HCT116 (cell line): ENCODE measurements at regions not wholly inside any gene's neighbourhood (a gene's known extent, or its start where the extent isn't known, plus 50 kb on each side); places are given as distances from the start of the nearest gene placed in this dataset.

Source experiments
- ATAC-seq: fragments of 200-7000 bp; cut with Tn5 transposase; 2 replicates; pipeline ENCODE4 v1.9.1; 2020; ENCODE audit warnings: mild to moderate bottlenecking, moderate library complexity
- BruUV-seq: library from RNA; stranded (reverse); fragments of 400-500 nt; replicated peaks from 2 replicates; lab custom pipeline; 2021; lab: Mats Ljungman, UMichigan
- CTCF ChIA-PET: fragments of 300-600 bp; sonication (Branson Sonifier 250); formaldehyde crosslinking; loops from one replicate; lab custom pipeline; 2021; ENCODE audit warnings: antibody characterized with exemption; lab: Charles Lee
- POLR2A ChIA-PET: fragments of 300-600, 350-600 bp; sonication (Branson Sonifier 250); formaldehyde crosslinking; loops from one replicate; lab custom pipeline; 2021; ENCODE audit warnings: antibody characterized with exemption; lab: Charles Lee
- RAD21 ChIA-PET, 2 experiments: fragments of 300-600 bp; sonication (Branson Sonifier 250); formaldehyde crosslinking; loops; one replicate each; lab custom pipeline; 2023; ENCODE audit warnings: low total read pairs in 2 of 2; ENCODE audit not compliant: uncharacterized antibody in 2 of 2, unreplicated experiment in 2 of 2, low non-redundant PET in 1 of 2; lab: Charles Lee
- DNase-seq: peaks from one replicate; pipeline ENCODE4 v3.0.0-alpha.2; 2010; ENCODE audit warnings: low read depth, low spot score
- H2AFZ ChIP-seq: fragments of 200-600 bp; shearing (Covaris generic), sonication (generic); 2 replicates; pipeline ENCODE4 v1.6.1; 2017; ENCODE audit warnings: low read depth, mixed run types, mixed read lengths, antibody characterized with exemption, low read length; ENCODE audit not compliant: poor library complexity, severe bottlenecking
- H3K27ac ChIP-seq: 2 replicates; pipeline ENCODE4 v1.5.1; 2012; ENCODE audit warnings: low read depth, low read length
- H3K27me3 ChIP-seq: fragments of 200-600 bp; sonication (generic); 2 replicates; pipeline ENCODE4 v1.6.1; 2016; ENCODE audit warnings: mixed run types, low read length, mixed read lengths; ENCODE audit not compliant: insufficient read depth
- H3K36me3 ChIP-seq, 2 experiments: fragments of 200-500 bp in 1 of 2; fragments of 200-600 bp in 1 of 2; sonication (Bioruptor generic) in 1 of 2; sonication (generic) in 1 of 2; 2 replicates each; pipeline versions ENCODE4 v1.5.1 to v1.6.1; 2014 to 2016; ENCODE audit warnings: low read length in 2 of 2, inconsistent platforms in 1 of 2, mixed read lengths in 1 of 2, mixed run types in 1 of 2; ENCODE audit not compliant: insufficient read depth in 2 of 2, control insufficient read depth in 1 of 2
- H3K4me1 ChIP-seq, 2 experiments: fragments of 200-600 bp in 1 of 2; sonication (generic) in 1 of 2; 2 replicates each; pipeline versions ENCODE4 v1.5.1 to v1.6.1; 2012 to 2017; ENCODE audit warnings: low read length in 2 of 2, inconsistent platforms in 1 of 2, mild to moderate bottlenecking in 1 of 2, mixed read lengths in 1 of 2, mixed run types in 1 of 2, moderate library complexity in 1 of 2; ENCODE audit not compliant: insufficient read depth in 2 of 2, control insufficient read depth in 1 of 2
- H3K4me2 ChIP-seq: fragments of 200-600 bp; sonication (generic); 2 replicates; pipeline ENCODE4 v1.6.1; 2017; ENCODE audit warnings: mixed run types, low read length, mixed read lengths
- H3K4me3 ChIP-seq, 2 experiments: fragments of 200-600 bp in 1 of 2; sonication (generic) in 1 of 2; replicated peaks in 1 of 2; 2 replicates each; pipeline ENCODE4 v1.5.1; 2011 to 2016; ENCODE audit warnings: low read length in 2 of 2, control low read depth in 1 of 2, low read depth in 1 of 2, mild to moderate bottlenecking in 1 of 2, mixed read lengths in 1 of 2, mixed run types in 1 of 2
- H3K79me2 ChIP-seq: fragments of 200-600 bp; sonication (generic); 2 replicates; pipeline ENCODE4 v1.6.1; 2017; ENCODE audit warnings: mild to moderate bottlenecking, mixed run types, low read length, moderate library complexity, mixed read lengths; ENCODE audit not compliant: insufficient read depth
- H3K9ac ChIP-seq: fragments of 200-600 bp; sonication (generic); 2 replicates; pipeline ENCODE4 v1.6.1; 2016; ENCODE audit warnings: low read length, mixed read lengths
- H3K9me2 ChIP-seq: fragments of 200-600 bp; sonication (generic), shearing (Covaris generic); 2 replicates; pipeline ENCODE4 v1.6.1; 2017; ENCODE audit warnings: mixed run types, mild to moderate bottlenecking, moderate library complexity; ENCODE audit not compliant: insufficient read depth
- H3K9me3 ChIP-seq, 2 experiments: fragments of 200-500 bp in 1 of 2; fragments of 200-600 bp in 1 of 2; sonication (Bioruptor generic) in 1 of 2; sonication (generic) in 1 of 2; 2 replicates each; pipeline ENCODE4 v1.6.1; 2014 to 2017; ENCODE audit warnings: low read length in 2 of 2, mixed read lengths in 2 of 2, inconsistent platforms in 1 of 2, low read depth in 1 of 2, mild to moderate bottlenecking in 1 of 2, mixed run types in 1 of 2, moderate library complexity in 1 of 2; ENCODE audit not compliant: control insufficient read depth in 1 of 2, insufficient read depth in 1 of 2
- H4K20me1 ChIP-seq: fragments of 200-600 bp; sonication (generic), shearing (Covaris generic); 2 replicates; pipeline ENCODE4 v1.6.1; 2017; ENCODE audit warnings: mixed run types, mild to moderate bottlenecking, moderate library complexity; ENCODE audit not compliant: insufficient read depth
- CBX3 ChIP-seq: IDR thresholded peaks from 2 replicates; pipeline ENCODE4 v1.6.1; 2012; ENCODE audit warnings: low read depth
- CEBPB ChIP-seq: IDR thresholded peaks from 2 replicates; pipeline ENCODE4 v1.6.1; 2012; ENCODE audit warnings: low read depth
- CTCF ChIP-seq, 3 experiments: fragments of 200-600 bp in 1 of 3; sonication (generic) in 1 of 3; IDR thresholded peaks in 2 of 3; conservative IDR thresholded peaks in 1 of 3; 2 replicates each; pipeline ENCODE4 v1.5.1; 2012 to 2017; ENCODE audit warnings: low read depth in 2 of 3, low read length in 2 of 3, antibody characterized with exemption in 1 of 3, borderline replicate concordance in 1 of 3, control low read depth in 1 of 3, mild to moderate bottlenecking in 1 of 3, mixed read lengths in 1 of 3, mixed run types in 1 of 3, moderate library complexity in 1 of 3; ENCODE audit not compliant: insufficient read depth in 1 of 3
- MAX ChIP-seq: IDR thresholded peaks from 2 replicates; pipeline ENCODE4 v1.6.1; 2012
- REST ChIP-seq: IDR thresholded peaks from 2 replicates; pipeline ENCODE4 v1.6.1; 2012; ENCODE audit warnings: low read depth
- SIN3A ChIP-seq: IDR thresholded peaks from 2 replicates; pipeline ENCODE4 v1.6.1; 2012; ENCODE audit warnings: low read depth
- SRF ChIP-seq: IDR thresholded peaks from 2 replicates; pipeline ENCODE4 v1.6.1; 2012; ENCODE audit warnings: low read depth
- YY1 ChIP-seq: IDR thresholded peaks from 2 replicates; pipeline ENCODE4 v1.6.1; 2011; ENCODE audit warnings: low read length, low read depth, moderate library complexity, mild to moderate bottlenecking; ENCODE audit not compliant: insufficient replicate concordance; ENCODE audit errors: extremely low read depth
- intact Hi-C: fragments of 100-400 bp; cut with micrococcal nuclease; formaldehyde crosslinking; loops from 2 replicates; pipeline ENCODE4 v1.10.0; 2022

GRCh38 chr10:3712707-3713106 lies 72.3 kb downstream of the KLF6 start:
- H3K27ac ChIP-seq, result no peak overlapping the region
- no peak overlapping the region for H3K4me2 ChIP-seq
- H3K9me2 ChIP-seq, result no peaks in the 10 kb centered on the region
- no peak overlapping the region for H3K9ac ChIP-seq
- TF ChIP-seq CEBPB (no peak), SRF (no peak), SIN3A (no peak), REST (no peak)
- no peaks in the 10 kb centered on the region for H3K79me2 ChIP-seq
- no peaks in the 10 kb centered on the region for H3K36me3 ChIP-seq
- ChIA-PET RAD21 (no interaction called here), CTCF (no interaction called here), POLR2A (no interaction called here)
- H4K20me1 ChIP-seq, result no peaks in the 10 kb centered on the region
- peaks cover 0 to 5% of the 10 kb centered on the region in 2 experiments; a peak in 1 of 4 replicates for H3K4me1 ChIP-seq
- ATAC-seq (no peak), DNase-seq (no peak)
- no peaks in the 10 kb centered on the region; a peak in 1 of 4 replicates for H3K9me3 ChIP-seq
- no peak overlapping the region for H2AFZ ChIP-seq
- no peak overlapping the region for H3K4me3 ChIP-seq
- intact Hi-C loops, result no loop called here
- H3K27me3 ChIP-seq, result no peaks in the 10 kb centered on the region
- BruUV-seq, result no TSS peak

- Histone ChIP-seq H3K9me2 (no peaks in the 10 kb centered on the region), H3K4me1 (peaks cover 0 to 5% of the 10 kb centered on the region in 2 experiments; a peak in 1 of 4 replicates), H3K4me3 (no peak overlapping the region), H3K27ac (no peak overlapping the region), H4K20me1 (no peaks in the 10 kb centered on the region), H3K4me2 (no peak overlapping the region), H3K79me2 (no peaks in the 10 kb centered on the region), H3K27me3 (no peaks in the 10 kb centered on the region), H3K9ac (no peak overlapping the region), H3K36me3 (no peaks in the 10 kb centered on the region), H2AFZ (no peak overlapping the region), H3K9me3 (no peaks in the 10 kb centered on the region; a peak in 1 of 4 replicates)
- ATAC-seq (no peak), DNase-seq (no peak)
- TF ChIP-seq CBX3 (no peak), MAX (no peak), YY1 (no peak), CTCF (IDR thresholded peaks at IDR 0.05 in 2 of 3, conservative IDR thresholded peaks at IDR 0.05 in 1 of 3; ENCODE audit: borderline replicate concordance in 1 of 3, insufficient read depth in 1 of 3, low read depth in 2 of 3, low read length in 2 of 3) (no peak)
- RAD21 ChIA-PET, result no interaction called here
- CTCF ChIA-PET, result no interaction called here
- POLR2A ChIA-PET, result no interaction called here
- no TSS peak for BruUV-seq
- intact Hi-C loops, result no loop called here
Observed at GRCh38 chr10:3711918-3712317, 73.1 kb downstream of the KLF6 start.
